K562 (cell line): ENCODE measurements at regions not wholly inside any gene's neighbourhood (a gene's known extent, or its start where the extent isn't known, plus 50 kb on each side); places are given as distances from the start of the nearest gene placed in this dataset.

Experiments used
- CBX2 ChIP-seq: fragments of 200-600 bp; sonication (generic); IDR thresholded peaks from one replicate; pipeline ENCODE4 v1.6.1; 2012; ENCODE audit warnings: mild to moderate bottlenecking, low read length, inconsistent platforms; ENCODE audit not compliant: insufficient read depth, poor library complexity, severe bottlenecking
- EGR1 ChIP-seq: fragments of 450-650 bp; conservative IDR thresholded peaks from 2 replicates; pipeline ENCODE4 v1.6.1; 2017; ENCODE audit warnings: mild to moderate bottlenecking
- HCFC1 ChIP-seq: IDR thresholded peaks from 2 replicates; pipeline ENCODE4 v1.6.1; 2012; ENCODE audit warnings: low read depth, low read length, improper control_type of control experiment
- MXI1 ChIP-seq: IDR thresholded peaks from 2 replicates; pipeline ENCODE4 v1.6.1; 2011; ENCODE audit warnings: low read depth, mild to moderate bottlenecking, improper control_type of control experiment, low read length
- RFX5 ChIP-seq: IDR thresholded peaks from 2 replicates; pipeline ENCODE4 v1.6.1; 2011; ENCODE audit warnings: low read depth, mild to moderate bottlenecking, improper control_type of control experiment, low read length
- SMAD2 ChIP-seq: fragments of 150-350 bp; IDR thresholded peaks from 2 replicates; pipeline ENCODE4 v1.6.1; 2014; ENCODE audit warnings: low read depth, mild to moderate bottlenecking, low read length
- ZNF12 ChIP-seq: sonication (generic); formaldehyde crosslinking; IDR thresholded peaks from 2 replicates; pipeline ENCODE4 v1.4.0; 2020; ENCODE audit warnings: mild to moderate bottlenecking, missing genetic modification reagents
- ZNF347 ChIP-seq: fragments of 450-650 bp; formaldehyde crosslinking; IDR thresholded peaks from 2 replicates; pipeline ENCODE4 v1.4.0; 2020; ENCODE audit warnings: low read depth, mild to moderate bottlenecking, moderate library complexity
- TF ChIP-seq, protein P1 (sequence below): fragments of 150-350 bp; IDR thresholded peaks from 2 replicates; pipeline ENCODE4 v1.6.1; 2014; ENCODE audit warnings: low read depth, mild to moderate bottlenecking, low read length, borderline replicate concordance
- TF ChIP-seq, protein P2 (sequence below): sonication (generic); formaldehyde crosslinking; IDR thresholded peaks from 2 replicates; pipeline ENCODE4 v1.8.0; 2023; ENCODE audit warnings: mild to moderate bottlenecking, missing genetic modification reagents
- TF ChIP-seq, protein P3 (sequence below): sonication (generic); formaldehyde crosslinking; IDR thresholded peaks from 2 replicates; pipeline ENCODE4 v1.9.0; 2022; ENCODE audit warnings: mild to moderate bottlenecking, missing genetic modification reagents

DNA sequence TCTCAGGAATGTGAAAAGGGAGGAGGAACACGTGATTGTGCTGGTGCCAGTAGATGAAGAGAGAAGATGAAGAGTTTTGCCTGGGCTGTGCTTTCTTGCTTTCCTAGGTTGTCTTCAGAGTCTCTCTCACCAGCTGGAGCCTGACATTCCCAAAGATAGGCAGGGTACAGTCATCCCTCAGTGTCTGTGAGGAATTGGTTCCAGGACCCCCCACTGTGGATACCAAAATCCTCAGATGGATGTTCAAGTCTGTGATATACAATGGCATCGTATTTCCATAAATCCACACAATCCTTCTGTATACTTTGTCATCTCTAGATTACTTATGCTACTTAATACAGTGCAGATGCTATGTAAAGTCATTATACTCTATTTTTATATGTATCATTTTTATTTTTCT is 113.5 kb downstream of the SAMD5 start (continued):
- TF ChIP-seq, protein P1, sequence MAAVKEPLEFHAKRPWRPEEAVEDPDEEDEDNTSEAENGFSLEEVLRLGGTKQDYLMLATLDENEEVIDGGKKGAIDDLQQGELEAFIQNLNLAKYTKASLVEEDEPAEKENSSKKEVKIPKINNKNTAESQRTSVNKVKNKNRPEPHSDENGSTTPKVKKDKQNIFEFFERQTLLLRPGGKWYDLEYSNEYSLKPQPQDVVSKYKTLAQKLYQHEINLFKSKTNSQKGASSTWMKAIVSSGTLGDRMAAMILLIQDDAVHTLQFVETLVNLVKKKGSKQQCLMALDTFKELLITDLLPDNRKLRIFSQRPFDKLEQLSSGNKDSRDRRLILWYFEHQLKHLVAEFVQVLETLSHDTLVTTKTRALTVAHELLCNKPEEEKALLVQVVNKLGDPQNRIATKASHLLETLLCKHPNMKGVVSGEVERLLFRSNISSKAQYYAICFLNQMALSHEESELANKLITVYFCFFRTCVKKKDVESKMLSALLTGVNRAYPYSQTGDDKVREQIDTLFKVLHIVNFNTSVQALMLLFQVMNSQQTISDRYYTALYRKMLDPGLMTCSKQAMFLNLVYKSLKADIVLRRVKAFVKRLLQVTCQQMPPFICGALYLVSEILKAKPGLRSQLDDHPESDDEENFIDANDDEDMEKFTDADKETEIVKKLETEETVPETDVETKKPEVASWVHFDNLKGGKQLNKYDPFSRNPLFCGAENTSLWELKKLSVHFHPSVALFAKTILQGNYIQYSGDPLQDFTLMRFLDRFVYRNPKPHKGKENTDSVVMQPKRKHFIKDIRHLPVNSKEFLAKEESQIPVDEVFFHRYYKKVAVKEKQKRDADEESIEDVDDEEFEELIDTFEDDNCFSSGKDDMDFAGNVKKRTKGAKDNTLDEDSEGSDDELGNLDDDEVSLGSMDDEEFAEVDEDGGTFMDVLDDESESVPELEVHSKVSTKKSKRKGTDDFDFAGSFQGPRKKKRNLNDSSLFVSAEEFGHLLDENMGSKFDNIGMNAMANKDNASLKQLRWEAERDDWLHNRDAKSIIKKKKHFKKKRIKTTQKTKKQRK: no peak
- TF ChIP-seq SMAD2: no peak
- no peak for TF ChIP-seq ZNF12
- TF ChIP-seq, protein P2, sequence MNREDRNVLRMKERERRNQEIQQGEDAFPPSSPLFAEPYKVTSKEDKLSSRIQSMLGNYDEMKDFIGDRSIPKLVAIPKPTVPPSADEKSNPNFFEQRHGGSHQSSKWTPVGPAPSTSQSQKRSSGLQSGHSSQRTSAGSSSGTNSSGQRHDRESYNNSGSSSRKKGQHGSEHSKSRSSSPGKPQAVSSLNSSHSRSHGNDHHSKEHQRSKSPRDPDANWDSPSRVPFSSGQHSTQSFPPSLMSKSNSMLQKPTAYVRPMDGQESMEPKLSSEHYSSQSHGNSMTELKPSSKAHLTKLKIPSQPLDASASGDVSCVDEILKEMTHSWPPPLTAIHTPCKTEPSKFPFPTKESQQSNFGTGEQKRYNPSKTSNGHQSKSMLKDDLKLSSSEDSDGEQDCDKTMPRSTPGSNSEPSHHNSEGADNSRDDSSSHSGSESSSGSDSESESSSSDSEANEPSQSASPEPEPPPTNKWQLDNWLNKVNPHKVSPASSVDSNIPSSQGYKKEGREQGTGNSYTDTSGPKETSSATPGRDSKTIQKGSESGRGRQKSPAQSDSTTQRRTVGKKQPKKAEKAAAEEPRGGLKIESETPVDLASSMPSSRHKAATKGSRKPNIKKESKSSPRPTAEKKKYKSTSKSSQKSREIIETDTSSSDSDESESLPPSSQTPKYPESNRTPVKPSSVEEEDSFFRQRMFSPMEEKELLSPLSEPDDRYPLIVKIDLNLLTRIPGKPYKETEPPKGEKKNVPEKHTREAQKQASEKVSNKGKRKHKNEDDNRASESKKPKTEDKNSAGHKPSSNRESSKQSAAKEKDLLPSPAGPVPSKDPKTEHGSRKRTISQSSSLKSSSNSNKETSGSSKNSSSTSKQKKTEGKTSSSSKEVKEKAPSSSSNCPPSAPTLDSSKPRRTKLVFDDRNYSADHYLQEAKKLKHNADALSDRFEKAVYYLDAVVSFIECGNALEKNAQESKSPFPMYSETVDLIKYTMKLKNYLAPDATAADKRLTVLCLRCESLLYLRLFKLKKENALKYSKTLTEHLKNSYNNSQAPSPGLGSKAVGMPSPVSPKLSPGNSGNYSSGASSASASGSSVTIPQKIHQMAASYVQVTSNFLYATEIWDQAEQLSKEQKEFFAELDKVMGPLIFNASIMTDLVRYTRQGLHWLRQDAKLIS (CRISPR knock-in tag): no peak
- no peak for TF ChIP-seq CBX2
- TF ChIP-seq RFX5: no peak
- TF ChIP-seq, protein P3, sequence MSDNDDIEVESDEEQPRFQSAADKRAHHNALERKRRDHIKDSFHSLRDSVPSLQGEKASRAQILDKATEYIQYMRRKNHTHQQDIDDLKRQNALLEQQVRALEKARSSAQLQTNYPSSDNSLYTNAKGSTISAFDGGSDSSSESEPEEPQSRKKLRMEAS (CRISPR knock-in tag): no peak
- no peak for TF ChIP-seq MXI1
- no peak for TF ChIP-seq ZNF347
- TF ChIP-seq HCFC1: no peak
- TF ChIP-seq EGR1: no peak
